Thoracic aorta (tissue), 2 donors: ENCODE measurements at regions not wholly inside any gene's neighbourhood (a gene's known extent, or its start where the extent isn't known, plus 50 kb on each side); places are given as distances from the start of the nearest gene placed in this dataset.

Experiments
- ATAC-seq: fragments of 150-250 bp; one replicate; pipeline ENCODE4 v1.8.0; 2017; ENCODE audit warnings: low read depth; ENCODE audit not compliant: insufficient number of reproducible peaks, low FRiP score
- DNase-seq: peaks from one replicate; pipeline ENCODE4 v3.0.0-alpha.2; 2020; ENCODE audit warnings: low spot score
- H3K27ac ChIP-seq, 2 donors: fragments of 200-600 bp; sonication (generic); 1 replicate in 1 of 2; 2 replicates in 1 of 2; pipeline ENCODE4 v1.5.1; 2016; ENCODE audit warnings: mild to moderate bottlenecking in 2 of 2, moderate library complexity in 2 of 2
- H3K27me3 ChIP-seq: fragments of 200-600 bp; sonication (generic); replicated peaks from 2 replicates; pipeline ENCODE4 v1.6.0; 2016; ENCODE audit warnings: mild to moderate bottlenecking; ENCODE audit not compliant: insufficient read depth
- H3K36me3 ChIP-seq: fragments of 200-600 bp; sonication (generic); one replicate; pipeline ENCODE4 v1.5.1; 2016
- H3K4me1 ChIP-seq, 2 donors: fragments of 200-600 bp; sonication (generic); 1 replicate in 1 of 2; 2 replicates in 1 of 2; pipeline versions ENCODE4 v1.5.1 to v1.6.0; 2016; ENCODE audit warnings: low read depth in 2 of 2, mild to moderate bottlenecking in 1 of 2; ENCODE audit not compliant: control insufficient read depth in 1 of 2
- H3K4me3 ChIP-seq: fragments of 200-600 bp; sonication (generic); 2 replicates; pipeline ENCODE4 v1.5.1; 2016; ENCODE audit warnings: mild to moderate bottlenecking
- H3K9me3 ChIP-seq: fragments of 200-600 bp; sonication (generic); 2 replicates; pipeline ENCODE4 v1.5.1; 2016
- TF ChIP-seq, protein P1 (sequence below): fragments of 200-600 bp; sonication (generic); IDR thresholded peaks from one replicate; pipeline ENCODE4 v1.5.1; 2019; ENCODE audit warnings: antibody characterized with exemption

DNA sequence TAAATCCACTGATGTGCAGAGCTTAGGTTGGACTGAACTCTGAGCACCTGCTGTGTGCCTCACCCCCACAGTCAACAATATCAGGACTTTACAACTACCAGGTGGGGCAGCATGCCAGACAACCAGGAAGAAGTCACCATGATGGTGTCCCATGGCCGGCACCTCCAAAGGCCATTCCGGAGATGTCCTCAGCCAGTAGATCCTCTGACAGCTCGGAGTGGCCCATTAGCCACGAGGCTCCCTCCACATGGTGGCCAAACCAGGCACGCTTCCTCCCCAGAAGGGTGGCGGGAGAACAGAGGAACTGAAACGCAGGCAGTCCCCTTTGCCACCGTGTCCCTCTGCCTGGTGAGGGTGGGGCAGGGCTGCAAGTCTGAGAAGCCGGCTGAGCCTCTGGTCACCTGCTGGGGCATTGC, 390.0 kb downstream of the TNS3 start:
- ATAC-seq, result no peak

DNA sequence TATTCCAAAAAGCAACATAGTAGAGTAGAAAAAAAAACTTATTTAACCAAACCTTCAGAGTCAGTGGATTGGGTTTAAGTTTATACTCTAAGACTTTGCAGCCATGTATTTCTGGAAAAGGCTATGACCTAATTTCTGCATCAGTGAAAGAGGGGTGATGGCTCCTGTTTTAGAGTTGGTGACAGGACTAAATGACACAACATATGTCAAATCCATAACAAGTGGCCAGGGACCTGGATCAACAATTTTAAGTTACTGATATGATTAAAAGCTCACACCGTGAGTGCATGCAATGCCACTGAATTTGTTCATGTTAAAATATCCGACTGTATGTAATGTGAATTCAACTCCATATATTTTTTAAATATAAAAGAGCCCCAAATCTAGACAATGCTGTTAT, 390.6 kb downstream of the TNS3 start:
- TF ChIP-seq, protein P1, sequence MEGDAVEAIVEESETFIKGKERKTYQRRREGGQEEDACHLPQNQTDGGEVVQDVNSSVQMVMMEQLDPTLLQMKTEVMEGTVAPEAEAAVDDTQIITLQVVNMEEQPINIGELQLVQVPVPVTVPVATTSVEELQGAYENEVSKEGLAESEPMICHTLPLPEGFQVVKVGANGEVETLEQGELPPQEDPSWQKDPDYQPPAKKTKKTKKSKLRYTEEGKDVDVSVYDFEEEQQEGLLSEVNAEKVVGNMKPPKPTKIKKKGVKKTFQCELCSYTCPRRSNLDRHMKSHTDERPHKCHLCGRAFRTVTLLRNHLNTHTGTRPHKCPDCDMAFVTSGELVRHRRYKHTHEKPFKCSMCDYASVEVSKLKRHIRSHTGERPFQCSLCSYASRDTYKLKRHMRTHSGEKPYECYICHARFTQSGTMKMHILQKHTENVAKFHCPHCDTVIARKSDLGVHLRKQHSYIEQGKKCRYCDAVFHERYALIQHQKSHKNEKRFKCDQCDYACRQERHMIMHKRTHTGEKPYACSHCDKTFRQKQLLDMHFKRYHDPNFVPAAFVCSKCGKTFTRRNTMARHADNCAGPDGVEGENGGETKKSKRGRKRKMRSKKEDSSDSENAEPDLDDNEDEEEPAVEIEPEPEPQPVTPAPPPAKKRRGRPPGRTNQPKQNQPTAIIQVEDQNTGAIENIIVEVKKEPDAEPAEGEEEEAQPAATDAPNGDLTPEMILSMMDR, result no peak
- no peak for DNase-seq
- no peaks in the 10 kb centered on the region for H3K4me1 ChIP-seq
- H3K36me3 ChIP-seq, result no peaks in the 10 kb centered on the region
- no peak overlapping the region for H3K4me3 ChIP-seq
- H3K27me3 ChIP-seq, result no peaks in the 10 kb centered on the region
- no peak overlapping the region for H3K27ac ChIP-seq
- no peak for ATAC-seq
- no peaks in the 10 kb centered on the region for H3K9me3 ChIP-seq

More for the DNA sequence above, 390.0 kb downstream of the TNS3 start:
- TF ChIP-seq, protein P1, result no peak
- no peaks in the 10 kb centered on the region for H3K27me3 ChIP-seq
- peaks cover 0 to 6% of the 10 kb centered on the region in 2 donors for H3K4me1 ChIP-seq
- H3K36me3 ChIP-seq, result no peaks in the 10 kb centered on the region
- H3K4me3 ChIP-seq, result no peak overlapping the region
- H3K9me3 ChIP-seq, result no peaks in the 10 kb centered on the region
- no peak for DNase-seq
- H3K27ac ChIP-seq, result no peak overlapping the region

DNA sequence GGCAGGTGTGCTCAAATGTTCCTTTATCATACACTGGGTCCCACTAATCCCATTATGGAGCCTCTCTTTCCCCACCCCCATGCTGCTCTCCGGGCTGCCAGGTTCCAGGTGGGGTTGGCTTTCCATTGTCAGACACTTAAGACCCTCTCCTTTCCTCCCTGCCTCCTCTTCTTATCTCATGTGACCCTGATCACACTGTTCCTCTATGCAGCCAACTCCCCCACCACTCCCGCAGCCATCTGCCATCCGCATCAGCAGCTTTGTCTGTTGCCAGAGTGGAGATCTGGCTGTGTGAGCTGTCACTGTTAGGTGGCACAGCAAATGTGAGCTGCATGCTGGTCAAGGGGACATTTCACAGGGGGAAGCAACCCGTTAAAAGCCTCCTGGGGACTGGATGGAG, 391.4 kb downstream of the TNS3 start:
- Histone ChIP-seq H3K27ac (no peak overlapping the region), H3K9me3 (no peaks in the 10 kb centered on the region), H3K4me3 (no peak overlapping the region), H3K4me1 (peaks cover under 1 to 7% of the 10 kb centered on the region in 2 donors), H3K36me3 (no peaks in the 10 kb centered on the region), H3K27me3 (no peaks in the 10 kb centered on the region)
- ATAC-seq (no peak), DNase-seq (no peak)
- TF ChIP-seq, protein P1, result no peak

DNA sequence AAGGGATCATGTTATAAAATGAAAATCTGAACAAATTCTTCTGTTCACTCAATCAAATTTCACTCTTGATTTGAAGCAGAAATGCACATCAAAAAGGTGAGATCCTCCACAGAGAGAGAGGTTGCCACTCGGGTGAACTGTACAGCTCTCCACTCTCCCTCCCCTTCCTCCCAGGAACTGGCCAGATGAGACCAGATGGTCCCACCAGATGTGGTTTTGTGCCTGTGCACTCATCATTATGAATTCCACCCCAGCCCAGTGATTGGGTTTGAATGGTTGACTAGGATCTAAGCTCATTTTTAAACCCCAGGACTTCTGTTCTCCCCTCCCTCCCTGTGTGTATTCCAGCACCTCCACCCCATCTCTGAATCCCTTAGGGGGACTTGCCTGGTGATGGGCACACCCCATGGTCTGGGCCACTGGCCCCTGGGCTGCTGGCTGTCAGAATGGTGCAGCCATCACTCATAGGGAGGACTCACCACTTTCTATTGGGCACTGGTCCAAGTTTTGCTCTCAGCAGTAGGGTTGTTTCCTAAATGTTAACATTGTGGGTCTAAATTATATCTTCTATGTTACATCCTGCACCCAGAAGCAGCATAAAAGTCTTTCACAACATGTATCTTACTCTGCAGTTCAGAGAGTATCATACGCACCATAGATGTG, 393.1 kb downstream of the TNS3 start:
- ATAC-seq (no peak), DNase-seq (no peak)
- no peaks in the 10 kb centered on the region for H3K9me3 ChIP-seq
- H3K27ac ChIP-seq, result no peak overlapping the region
- H3K4me3 ChIP-seq, result no peak overlapping the region
- no peaks in the 10 kb centered on the region for H3K27me3 ChIP-seq
- TF ChIP-seq, protein P1, result no peak
- peaks cover 13 to 23% of the 10 kb centered on the region in 2 donors for H3K4me1 ChIP-seq
- no peaks in the 10 kb centered on the region for H3K36me3 ChIP-seq

DNA sequence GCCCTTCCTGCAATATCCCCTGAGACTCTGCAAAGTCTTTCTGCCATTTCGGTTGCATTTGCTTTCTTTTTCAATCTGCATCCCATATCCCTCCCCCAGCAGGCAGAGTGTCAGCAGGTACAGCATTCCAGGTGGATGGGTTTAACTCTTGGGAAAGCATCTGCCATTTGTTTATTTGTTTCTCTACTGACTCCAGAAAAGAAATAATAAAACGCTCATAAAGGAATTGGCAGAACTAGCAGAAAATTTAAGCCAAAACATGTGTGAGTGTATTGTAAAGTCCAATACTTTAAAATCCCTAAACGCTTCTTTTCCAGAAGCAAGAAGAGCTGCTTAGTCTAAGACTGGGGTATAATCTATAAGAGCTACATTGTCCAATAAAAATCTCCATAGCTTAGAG, 393.8 kb downstream of the TNS3 start:
- H3K4me1 ChIP-seq, result peaks cover 19 to 29% of the 10 kb centered on the region in 2 donors
- no peak overlapping the region for H3K27ac ChIP-seq
- H3K9me3 ChIP-seq, result no peaks in the 10 kb centered on the region
- no peaks in the 10 kb centered on the region for H3K27me3 ChIP-seq
- no peak overlapping the region for H3K4me3 ChIP-seq
- H3K36me3 ChIP-seq, result no peaks in the 10 kb centered on the region
- TF ChIP-seq, protein P1, result no peak
- DNase-seq, result no peak
- no peak for ATAC-seq
